Prostate gland (tissue), 2 donors: ENCODE measurements at regions not wholly inside any gene's neighbourhood (a gene's known extent, or its start where the extent isn't known, plus 50 kb on each side); places are given as distances from the start of the nearest gene placed in this dataset.

ENCODE experiments used
- DNase-seq: peaks from one replicate; pipeline ENCODE4 v3.0.0-alpha.2; 2019; ENCODE audit warnings: low spot score
- H3K27ac ChIP-seq, 2 donors: fragments of 200-600 bp; sonication (generic); 2 replicates each; pipeline ENCODE4 v1.5.1; 2017 to 2019
- H3K27me3 ChIP-seq: fragments of 200-600 bp; sonication (generic); replicated peaks from 2 replicates; pipeline ENCODE4 v1.5.1; 2019; ENCODE audit not compliant: insufficient read depth
- H3K36me3 ChIP-seq, 2 donors: fragments of 200-600 bp; sonication (generic); 1 replicate in 1 of 2; 2 replicates in 1 of 2; pipeline versions ENCODE4 v1.5.1 to v1.8.1; 2017 to 2019
- H3K4me1 ChIP-seq: fragments of 200-600 bp; sonication (generic); replicated peaks from 2 replicates; pipeline ENCODE4 v1.5.1; 2019
- H3K4me3 ChIP-seq, 2 donors: fragments of 200-600 bp; sonication (generic); 2 replicates each; pipeline ENCODE4 v1.5.1; 2017 to 2019
- H3K9me3 ChIP-seq: fragments of 200-600 bp; sonication (generic); 2 replicates; pipeline ENCODE4 v1.5.1; 2017
- POLR2A ChIP-seq: fragments of 450-650 bp; IDR thresholded peaks from one replicate; pipeline ENCODE4 v1.6.1; 2016; ENCODE audit warnings: antibody characterized with exemption, mild to moderate bottlenecking
- POLR2AphosphoS5 ChIP-seq: sonication (generic); formaldehyde crosslinking; IDR thresholded peaks from one replicate; pipeline ENCODE4 v1.6.1; 2017; ENCODE audit warnings: antibody characterized with exemption
- WGBS: methylation state at CpG from one replicate; pipeline ENCODE4 v1.1.5; 2018; 5-methylcytosine and 5-hydroxymethylcytosine counted together
- intact Hi-C: fragments of 100-400 bp; cut with DNase I; formaldehyde crosslinking; loops from one replicate; pipeline ENCODE4 v1.14.2; 2022
- TF ChIP-seq, protein P1 (sequence below), 4 experiments: fragments of 200-600 bp in 2 of 4; fragments of 450-650 bp in 2 of 4; sonication (generic) in 2 of 4; IDR thresholded peaks; 1 replicate in 3 of 4; 2 replicates in 1 of 4; pipeline ENCODE4 v1.5.1; 2016 to 2019; ENCODE audit warnings: antibody characterized with exemption in 4 of 4, mild to moderate bottlenecking in 2 of 4, moderate library complexity in 2 of 4

DNA sequence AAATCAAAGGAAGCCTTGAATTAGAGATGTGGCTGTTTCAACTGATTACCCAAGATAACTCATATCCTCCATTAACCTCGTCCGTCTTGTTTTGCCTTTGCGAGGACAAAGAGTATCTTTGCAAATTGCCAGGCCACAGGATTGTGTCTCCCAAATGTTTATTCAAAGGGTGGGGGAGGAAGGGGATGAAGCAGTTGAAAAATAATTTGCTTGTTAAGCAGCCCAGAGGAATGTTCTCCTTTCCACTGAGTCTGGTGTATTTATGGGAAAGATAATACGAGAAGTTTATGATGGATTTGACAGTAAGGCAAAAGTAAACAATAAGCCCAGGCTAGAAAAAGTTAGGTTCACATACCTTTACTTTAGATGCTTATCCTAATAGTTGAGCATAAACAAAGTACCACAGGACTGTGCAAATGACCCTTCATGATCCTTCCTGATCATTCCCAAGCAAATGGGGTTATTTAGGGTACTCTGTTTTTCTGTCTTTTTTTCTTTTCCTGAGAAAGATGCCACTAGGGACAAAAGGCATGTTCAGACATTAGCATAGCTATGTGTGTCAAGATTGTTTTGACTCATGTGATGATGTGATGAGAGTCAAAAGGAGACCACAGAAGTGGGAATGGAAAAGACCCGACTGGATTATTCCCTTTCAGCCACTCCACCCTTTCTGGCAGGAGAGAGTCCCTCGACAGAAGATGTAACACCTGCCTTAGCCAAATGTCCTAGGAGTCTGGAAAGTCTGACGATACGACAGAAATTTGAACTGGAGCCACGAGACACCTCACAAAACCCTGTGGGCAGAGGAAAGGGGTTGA lies 243.0 kb upstream of the GLI3 start:
- no peak overlapping the region for H3K4me3 ChIP-seq
- intact Hi-C loops: no loop called here
- peak; percentile 81 for TF ChIP-seq POLR2AphosphoS5
- TF ChIP-seq POLR2A: no peak
- H3K36me3 ChIP-seq: no peaks in the 10 kb centered on the region
- H3K9me3 ChIP-seq: no peaks in the 10 kb centered on the region
- no peaks in the 10 kb centered on the region for H3K4me1 ChIP-seq
- WGBS: 26% methylated on average over 9 of the region's 9 CpGs
- peak overlapping the region; percentile 4 to 9 for H3K27ac ChIP-seq
- no peaks in the 10 kb centered on the region for H3K27me3 ChIP-seq
- DNase-seq: peak; percentile 44

DNA sequence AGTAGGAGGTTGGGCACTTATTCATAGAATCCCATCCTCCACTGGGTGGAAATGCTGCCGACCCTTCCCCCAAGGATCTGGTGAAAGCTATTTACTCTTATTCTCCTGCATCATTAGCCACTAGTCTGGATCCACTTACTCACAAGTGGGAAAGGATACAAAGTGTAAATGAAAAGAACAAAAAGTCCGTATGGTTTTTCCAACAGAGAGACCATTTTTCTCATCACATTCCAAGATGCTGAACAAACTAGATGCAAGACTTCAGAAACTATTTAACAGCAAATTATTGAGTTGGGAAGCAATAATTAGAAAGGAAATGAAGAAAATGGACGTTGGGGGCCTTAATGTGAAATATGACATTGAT lies 242.4 kb upstream of the GLI3 start:
- intact Hi-C loops: no loop called here
- peak overlapping the region in 1 of 2 donors; percentile 17 for H3K27ac ChIP-seq

DNA sequence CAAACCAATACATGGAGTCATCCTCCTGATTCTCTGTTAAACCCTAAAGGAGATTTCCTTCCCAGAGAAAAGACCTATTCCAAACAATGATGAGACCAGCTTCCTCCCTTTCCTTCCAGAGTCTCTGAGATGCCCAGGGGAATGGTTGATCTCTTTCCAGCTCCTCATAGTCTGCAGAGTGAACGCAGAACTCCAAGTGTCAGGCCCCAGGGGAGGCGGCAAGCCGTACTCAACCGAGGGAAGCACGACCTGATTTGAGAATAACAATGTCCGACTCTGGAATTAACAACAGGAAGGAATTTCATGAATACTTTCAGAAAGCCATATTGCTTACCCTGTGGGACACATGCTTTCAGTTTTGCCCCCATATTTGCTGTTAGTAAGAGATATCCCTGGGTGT lies 241.7 kb upstream of the GLI3 start:
- H3K4me1 ChIP-seq: no peaks in the 10 kb centered on the region
- H3K4me3 ChIP-seq: no peak overlapping the region
- no peaks in the 10 kb centered on the region for H3K27me3 ChIP-seq
- DNase-seq: no peak
- no peak overlapping the region for H3K27ac ChIP-seq
- H3K9me3 ChIP-seq: no peaks in the 10 kb centered on the region
- no peak for TF ChIP-seq POLR2AphosphoS5
- TF ChIP-seq, protein P1, sequence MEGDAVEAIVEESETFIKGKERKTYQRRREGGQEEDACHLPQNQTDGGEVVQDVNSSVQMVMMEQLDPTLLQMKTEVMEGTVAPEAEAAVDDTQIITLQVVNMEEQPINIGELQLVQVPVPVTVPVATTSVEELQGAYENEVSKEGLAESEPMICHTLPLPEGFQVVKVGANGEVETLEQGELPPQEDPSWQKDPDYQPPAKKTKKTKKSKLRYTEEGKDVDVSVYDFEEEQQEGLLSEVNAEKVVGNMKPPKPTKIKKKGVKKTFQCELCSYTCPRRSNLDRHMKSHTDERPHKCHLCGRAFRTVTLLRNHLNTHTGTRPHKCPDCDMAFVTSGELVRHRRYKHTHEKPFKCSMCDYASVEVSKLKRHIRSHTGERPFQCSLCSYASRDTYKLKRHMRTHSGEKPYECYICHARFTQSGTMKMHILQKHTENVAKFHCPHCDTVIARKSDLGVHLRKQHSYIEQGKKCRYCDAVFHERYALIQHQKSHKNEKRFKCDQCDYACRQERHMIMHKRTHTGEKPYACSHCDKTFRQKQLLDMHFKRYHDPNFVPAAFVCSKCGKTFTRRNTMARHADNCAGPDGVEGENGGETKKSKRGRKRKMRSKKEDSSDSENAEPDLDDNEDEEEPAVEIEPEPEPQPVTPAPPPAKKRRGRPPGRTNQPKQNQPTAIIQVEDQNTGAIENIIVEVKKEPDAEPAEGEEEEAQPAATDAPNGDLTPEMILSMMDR (IDR thresholded peaks at IDR 0.05): no peak
- no peak for TF ChIP-seq POLR2A
- intact Hi-C loops: no loop called here
- no peaks in the 10 kb centered on the region for H3K36me3 ChIP-seq
- 86% methylated on average over 6 of the region's 6 CpGs for WGBS

More for the DNA sequence above, 242.4 kb upstream of the GLI3 start:
- Histone ChIP-seq H3K4me1 (no peaks in the 10 kb centered on the region), H3K36me3 (no peaks in the 10 kb centered on the region), H3K9me3 (no peaks in the 10 kb centered on the region), H3K27me3 (no peaks in the 10 kb centered on the region), H3K4me3 (no peak overlapping the region)
- no peak for DNase-seq
- no peak for TF ChIP-seq POLR2A
- no peak for TF ChIP-seq POLR2AphosphoS5
- TF ChIP-seq, protein P1 (IDR thresholded peaks at IDR 0.05): no peak
- WGBS: 45% methylated on average over 3 of the region's 3 CpGs

DNA sequence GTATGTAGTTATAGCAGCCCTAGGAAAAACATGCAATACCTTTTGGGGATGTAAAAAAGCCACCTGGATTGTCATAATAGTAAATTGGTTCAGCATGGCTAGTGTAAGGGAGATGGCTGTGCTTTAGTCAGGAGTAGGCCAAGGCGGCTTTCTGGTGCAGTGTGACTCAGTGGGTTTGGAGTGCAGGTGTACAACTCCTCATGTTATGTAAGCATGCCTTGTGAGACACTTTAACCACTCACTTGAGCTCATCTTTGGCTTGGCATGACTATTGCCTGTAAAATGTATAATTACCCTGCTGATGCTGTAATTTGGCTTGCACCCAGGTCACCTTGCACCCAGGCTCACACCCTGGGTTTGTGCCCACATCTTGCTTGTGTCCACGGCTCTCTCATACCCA lies 239.2 kb upstream of the GLI3 start:
- Histone ChIP-seq H3K27me3 (no peaks in the 10 kb centered on the region), H3K9me3 (no peaks in the 10 kb centered on the region), H3K4me1 (no peaks in the 10 kb centered on the region), H3K4me3 (no peak overlapping the region), H3K36me3 (no peaks in the 10 kb centered on the region), H3K27ac (no peak overlapping the region)
- intact Hi-C loops: no loop called here
- DNase-seq: no peak
- TF ChIP-seq, protein P1 (IDR thresholded peaks at IDR 0.05): no peak
- TF ChIP-seq POLR2AphosphoS5: no peak
- TF ChIP-seq POLR2A: no peak
- WGBS: 90% methylated on average over 2 of the region's 2 CpGs

DNA sequence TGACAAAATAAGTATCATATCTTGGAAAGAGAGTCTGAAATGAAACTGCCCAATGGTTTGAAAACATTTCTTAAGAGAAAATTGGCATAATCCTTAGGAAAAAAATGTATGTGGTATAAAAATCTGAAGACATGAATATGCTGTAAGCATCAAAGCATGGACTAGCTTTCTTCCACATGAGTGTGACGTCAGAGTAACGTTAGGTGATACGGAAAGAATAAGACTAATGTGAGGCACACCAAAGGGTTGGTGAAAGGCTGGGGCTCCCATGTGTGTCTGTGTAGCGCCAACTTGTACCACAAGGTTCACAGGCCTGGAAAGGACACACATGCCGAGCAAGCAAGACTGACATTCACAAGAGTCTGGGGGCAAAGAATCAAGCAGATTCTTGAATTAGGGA lies 238.1 kb upstream of the GLI3 start:
- Histone ChIP-seq H3K4me3 (no peak overlapping the region), H3K27ac (no peak overlapping the region), H3K4me1 (no peaks in the 10 kb centered on the region), H3K27me3 (no peaks in the 10 kb centered on the region), H3K36me3 (no peaks in the 10 kb centered on the region), H3K9me3 (no peaks in the 10 kb centered on the region)
- TF ChIP-seq, protein P1 (IDR thresholded peaks at IDR 0.05): no peak
- TF ChIP-seq POLR2AphosphoS5: no peak
- no peak for TF ChIP-seq POLR2A
- 92% methylated on average over 5 of the region's 5 CpGs for WGBS
- DNase-seq: no peak
- intact Hi-C loops: no loop called here
